ENCODE measurements at regions not wholly inside any gene's neighbourhood (a gene's known extent, or its start where the extent isn't known, plus 50 kb on each side); places are given as distances from the start of the nearest gene placed in this dataset.
"Not testable (repeated sequence)": the region's sequence is repeated elsewhere in the genome, so short reads cannot be mapped to it uniquely, and the experiment has no call there.

DNA sequence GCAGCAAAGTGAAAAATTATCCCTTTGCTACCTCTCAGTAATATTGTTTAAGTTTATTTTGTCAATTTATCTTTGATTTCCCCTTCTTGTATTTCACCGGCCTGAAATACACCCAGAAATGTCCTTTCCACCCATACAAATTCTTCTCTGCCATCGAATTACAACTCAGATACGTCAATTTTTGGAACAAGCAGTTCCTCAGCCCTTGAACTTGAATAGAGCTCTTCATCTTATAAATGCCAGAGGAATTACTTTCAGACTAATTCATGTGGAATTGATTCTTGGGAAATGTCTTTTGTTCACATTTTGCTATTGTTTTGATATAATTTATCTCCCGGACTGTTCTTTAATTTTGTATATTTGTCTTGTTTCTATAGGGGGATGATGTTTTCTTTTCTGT lies 1359.3 kb upstream of the MIR17HG start:
- no peak for ATAC-seq

DNA sequence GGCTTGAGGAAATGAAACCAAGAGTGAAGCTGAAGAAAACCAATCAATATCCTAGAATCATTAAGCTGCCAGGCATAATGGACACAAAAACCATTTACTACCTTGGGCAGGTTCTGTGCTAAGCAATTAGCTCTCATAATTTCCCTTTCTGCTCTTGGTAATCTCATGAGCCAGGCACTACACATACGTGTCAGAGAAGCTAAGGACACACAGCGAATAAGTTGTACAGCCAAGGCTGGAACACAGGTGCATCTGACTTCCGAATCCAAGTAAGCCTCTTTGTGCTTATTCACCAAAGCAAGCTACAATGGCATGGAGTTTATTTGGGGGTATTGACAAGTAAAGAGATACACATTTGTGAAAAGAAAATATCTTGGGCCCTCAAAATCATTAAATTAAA lies 1343.9 kb upstream of the MIR17HG start:
- DNase-seq (ENCODE audit: low spot score) (no peak), ATAC-seq (no peak)

More for the DNA sequence above, 1359.3 kb upstream of the MIR17HG start:
- no peak for DNase-seq (ENCODE audit: low spot score)

DNA sequence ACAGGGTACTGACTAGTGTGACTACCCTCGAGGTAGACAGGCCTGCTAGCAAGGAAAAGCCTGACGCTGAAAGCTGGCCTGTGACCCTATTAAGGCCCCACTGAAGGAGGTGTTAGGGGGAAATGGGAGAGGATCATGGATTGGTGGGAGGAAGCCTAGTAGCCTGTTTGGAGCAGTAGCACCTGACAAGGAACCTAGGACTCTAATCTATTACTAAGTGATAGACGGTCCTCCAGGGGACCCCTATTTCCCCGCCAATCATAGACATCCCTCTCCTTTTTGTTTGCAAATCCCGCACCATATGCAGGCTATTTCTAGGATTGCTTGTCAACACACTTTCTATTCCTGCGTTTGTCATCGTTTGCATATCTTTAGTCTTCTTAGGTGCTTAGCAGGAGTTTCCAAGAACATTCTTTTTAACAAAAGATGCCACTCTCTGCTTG lies 1338.8 kb upstream of the MIR17HG start:
- no peak for ATAC-seq
- DNase-seq (ENCODE audit: low spot score): no peak

DNA sequence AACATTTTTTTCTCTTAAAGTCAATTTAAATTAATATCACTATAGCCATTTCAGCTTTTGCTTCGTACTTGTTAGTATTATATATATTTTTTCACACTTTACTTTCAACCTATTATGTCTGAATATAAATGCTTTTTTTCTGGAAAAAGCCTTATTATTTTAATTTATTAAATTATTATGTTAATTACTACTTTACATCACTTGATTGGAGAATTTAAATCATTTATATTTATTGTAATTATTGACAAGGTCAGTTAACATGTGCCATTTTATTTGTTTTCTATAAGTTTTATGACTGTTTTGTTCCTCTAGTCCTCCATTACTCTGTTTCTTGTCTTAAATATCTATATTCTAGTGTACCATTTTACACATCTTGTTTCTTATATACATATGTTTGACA lies 1333.4 kb upstream of the MIR17HG start:
- no peak for ATAC-seq
- no peak for DNase-seq (ENCODE audit: low spot score)

DNA sequence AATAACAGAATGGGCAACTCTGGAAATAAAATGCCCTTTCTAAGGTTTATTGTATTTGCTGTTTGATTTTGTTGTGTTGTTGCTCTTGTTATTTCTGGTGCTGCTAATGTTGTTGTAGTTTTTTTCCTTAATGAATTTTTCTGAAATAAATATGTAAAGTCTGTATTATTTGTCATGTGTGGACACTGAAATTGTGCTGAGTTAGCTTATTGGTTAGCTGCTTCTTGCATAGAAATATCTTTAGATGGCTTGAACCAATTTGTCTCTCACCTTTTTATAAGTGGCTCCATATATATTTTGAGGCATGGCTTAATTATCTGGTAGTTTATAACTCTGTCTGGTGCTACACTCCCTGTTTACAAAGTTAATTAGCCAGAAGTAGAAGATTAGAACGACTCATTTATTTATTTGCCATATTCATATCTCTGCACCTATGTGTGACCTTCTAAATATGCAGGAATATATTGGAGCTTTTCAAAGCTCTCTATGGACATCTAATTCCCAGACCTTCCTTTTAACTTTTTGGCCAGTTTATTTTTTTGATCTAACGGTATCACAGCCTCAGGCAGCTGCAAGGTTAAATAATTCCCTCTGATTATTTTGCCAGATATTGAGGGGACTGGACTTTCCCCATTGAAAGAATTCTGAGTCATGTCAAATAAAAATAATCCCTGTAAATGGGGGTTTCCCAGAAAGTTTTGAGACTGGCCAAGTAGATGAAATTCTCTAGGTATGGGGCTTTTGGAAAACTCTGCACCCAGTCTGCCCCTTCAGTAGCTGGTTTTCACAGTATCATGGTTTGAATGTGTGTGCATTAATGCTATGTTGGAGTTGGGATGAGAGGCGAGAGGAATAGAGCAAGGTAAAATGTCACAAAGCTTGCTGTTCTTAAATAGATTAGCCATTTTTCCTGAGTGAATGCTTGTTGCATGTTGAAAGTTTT lies 1331.7 kb upstream of the MIR17HG start:
- ATAC-seq (no peak), DNase-seq (ENCODE audit: low spot score) (no peak)

DNA sequence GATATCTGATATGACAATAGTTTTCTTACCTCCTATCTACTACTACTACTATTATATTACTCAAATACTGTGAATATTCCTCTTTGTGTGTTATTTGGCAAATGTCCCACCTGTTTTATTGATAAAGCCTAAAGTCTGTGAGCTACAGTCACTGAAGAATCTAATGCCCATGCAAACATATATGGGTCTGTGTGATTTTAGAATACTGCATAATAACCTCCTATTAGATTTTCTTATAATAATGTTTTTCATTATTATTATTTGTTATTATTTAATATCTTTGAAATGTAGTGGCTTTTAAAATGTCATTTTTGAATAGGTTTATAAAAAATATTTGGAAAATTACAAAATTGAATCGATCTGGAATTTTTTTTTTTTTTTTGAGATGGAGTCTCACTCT lies 1330.8 kb upstream of the MIR17HG start:
- ATAC-seq (no peak), DNase-seq (ENCODE audit: low spot score) (no peak)

DNA sequence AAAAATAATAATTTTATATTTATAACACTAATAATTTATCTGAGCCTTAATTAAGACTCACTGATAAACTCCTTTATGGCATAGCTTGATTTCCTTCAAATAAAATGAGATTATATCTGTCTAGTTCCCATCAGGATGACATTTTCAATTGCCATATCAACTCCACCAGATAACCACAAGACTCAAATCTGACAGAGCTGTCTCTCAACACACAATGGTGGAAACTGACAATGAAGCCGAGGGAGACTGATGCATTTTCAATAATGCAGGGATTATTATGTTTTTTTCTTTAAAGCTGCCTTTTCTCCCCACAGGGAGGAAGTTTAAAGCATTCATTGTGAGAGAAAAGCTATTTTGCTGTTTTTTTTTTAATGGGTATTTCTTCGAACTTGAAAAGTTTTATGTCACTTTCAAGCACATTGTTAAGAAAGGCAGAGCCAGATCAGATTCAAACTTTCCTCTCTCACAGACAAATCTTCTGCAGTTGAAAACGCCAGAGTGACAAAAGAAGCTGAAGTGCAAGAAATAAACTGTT lies 1326.9 kb upstream of the MIR17HG start:
- DNase-seq (ENCODE audit: low spot score) (no peak), ATAC-seq (no peak)

DNA sequence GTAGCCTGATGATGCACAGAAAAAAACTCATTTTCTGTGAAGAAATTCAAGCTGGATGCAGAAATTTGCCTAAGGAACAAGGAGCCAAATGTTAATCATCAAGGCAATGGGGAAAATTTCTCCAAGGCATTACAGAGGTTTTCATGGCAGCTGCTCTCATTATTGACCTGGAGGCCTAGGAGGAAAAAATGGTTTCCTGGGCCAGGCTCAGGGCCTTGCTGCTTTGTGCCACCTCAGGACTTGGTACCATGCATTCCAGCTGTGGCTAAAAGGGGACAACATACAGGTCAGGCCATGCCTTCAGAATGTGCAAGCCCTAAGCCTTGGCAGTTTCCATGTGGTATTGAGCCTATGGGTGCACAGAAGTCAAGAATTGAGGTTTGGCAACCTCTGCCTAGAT lies 1320.1 kb upstream of the MIR17HG start:
- DNase-seq (ENCODE audit: low spot score) (no peak), ATAC-seq (no peak)

DNA sequence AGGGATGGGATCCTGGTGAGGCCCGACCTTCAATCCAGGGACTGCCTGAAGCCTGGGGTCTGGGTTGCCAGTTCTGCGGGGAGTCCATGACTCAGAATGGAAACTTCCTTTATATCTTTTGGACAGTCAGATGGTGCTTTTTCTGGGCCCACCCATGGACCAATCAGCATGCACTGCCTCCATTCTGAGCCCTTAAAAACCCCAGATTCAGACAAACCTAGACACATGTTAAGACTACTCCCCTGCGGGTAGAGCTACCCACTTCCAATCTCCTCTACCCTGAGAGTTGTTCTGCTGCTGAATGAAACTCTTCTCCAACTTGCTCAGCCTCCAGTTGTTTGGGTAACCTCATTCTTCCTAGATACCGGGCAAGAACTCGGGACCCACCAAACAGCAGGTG lies 1315.2 kb upstream of the MIR17HG start:
- no peak for DNase-seq (ENCODE audit: low spot score)
- ATAC-seq: no peak

DNA sequence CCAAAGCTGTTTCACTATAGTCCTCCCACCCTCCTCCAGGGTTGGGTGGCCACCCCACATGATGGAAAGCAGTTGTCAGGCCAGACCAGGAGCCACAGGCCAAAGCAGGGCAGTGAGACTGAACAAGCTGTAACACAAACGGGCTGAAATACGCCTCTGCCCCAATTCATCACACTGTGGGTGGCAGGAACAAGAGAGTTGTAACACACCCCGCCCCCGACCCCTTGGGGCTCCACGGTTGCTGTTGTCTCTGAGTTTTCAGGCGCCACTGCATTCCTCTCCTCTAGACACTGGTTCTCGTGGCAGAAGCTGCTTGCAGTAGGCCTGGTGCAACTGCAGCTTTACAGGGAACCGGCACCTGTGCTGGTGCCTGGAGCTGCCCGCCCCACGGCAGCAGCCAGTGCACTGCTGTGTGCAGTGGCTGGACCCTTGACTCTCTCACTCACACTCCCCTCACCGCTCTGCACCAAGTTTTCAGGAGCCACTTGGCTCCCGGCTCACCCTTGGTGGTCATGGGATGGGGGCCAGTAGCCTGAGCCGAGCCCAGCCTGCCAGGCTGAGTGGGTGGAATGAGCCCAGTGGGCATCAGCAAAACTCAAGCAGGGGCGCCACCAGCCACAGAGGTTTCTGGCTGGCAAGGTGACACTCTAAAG lies 1314.5 kb upstream of the MIR17HG start:
- ATAC-seq (no peak), DNase-seq (ENCODE audit: low spot score) (no peak)

DNA sequence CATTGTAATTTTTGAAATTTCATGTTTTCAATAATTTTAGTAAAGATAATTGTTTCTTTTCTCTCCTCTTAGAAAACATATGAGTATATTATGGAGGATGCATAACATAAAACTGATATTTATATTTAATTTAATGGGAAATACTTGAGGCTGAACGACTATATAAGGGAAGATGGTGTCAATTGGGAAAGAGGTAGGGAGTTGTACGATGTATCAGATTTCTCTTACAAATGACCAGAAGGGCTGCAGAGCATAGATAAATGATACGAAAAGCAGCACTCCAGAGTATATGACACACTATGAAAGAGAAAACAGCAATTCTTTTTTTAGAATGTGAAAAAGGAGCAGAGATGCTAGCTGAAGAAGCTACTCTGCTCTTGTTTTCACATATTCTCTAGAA lies 1308.0 kb upstream of the MIR17HG start:
- no peak for ATAC-seq
- no peak for DNase-seq (ENCODE audit: low spot score)

DNA sequence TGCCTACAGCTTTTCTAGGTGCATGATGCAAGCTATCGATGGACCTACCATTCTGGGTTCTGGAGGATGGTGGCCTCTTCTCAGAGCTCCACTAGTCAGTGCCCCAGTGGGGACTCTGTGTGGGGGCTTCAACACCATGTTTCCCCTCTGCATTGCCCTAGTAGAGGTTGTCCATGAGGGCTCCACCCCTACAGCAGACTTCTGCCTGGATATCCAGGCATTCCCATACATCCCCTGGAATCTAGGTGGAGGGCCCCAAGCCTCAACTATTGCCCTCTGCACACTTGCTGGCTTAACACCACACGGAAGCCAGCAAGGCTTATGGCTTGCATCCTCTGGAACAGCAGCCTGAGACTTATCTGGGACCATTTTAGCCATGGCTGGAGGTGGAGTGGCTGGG lies 1299.9 kb upstream of the MIR17HG start:
- no peak for ATAC-seq
- DNase-seq (ENCODE audit: low spot score): no peak

DNA sequence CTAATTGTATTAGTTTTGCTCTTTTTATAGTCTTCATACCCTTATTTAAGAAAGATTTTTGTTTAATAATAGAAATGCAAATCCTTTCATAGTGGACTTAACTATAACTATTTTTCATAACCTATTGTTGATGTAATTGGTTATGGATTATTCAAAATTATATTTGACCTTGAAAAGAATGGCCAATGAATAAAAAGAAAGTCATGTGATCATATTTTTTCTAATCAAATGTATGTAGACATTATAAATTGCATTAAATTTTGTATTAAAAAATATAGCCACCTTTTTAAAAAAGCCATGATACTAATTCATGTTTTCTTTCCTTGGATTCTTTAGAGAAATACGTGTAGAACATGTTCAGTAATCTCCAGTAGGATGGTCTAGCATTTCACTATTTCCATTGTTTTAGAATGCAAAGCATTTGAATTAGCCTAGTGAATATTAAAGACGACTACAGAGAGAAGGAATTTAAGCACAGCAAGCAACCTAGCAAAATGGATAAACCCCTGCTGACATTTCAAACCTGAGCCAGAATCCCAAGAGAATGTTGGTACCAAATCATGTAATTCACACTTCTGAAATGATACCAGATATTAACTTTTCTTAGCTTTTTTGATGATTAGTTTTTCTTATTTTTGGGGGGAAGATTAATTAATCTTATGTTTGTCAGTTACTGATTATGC lies 1297.4 kb upstream of the MIR17HG start:
- ATAC-seq (no peak), DNase-seq (ENCODE audit: low spot score) (no peak)

DNA sequence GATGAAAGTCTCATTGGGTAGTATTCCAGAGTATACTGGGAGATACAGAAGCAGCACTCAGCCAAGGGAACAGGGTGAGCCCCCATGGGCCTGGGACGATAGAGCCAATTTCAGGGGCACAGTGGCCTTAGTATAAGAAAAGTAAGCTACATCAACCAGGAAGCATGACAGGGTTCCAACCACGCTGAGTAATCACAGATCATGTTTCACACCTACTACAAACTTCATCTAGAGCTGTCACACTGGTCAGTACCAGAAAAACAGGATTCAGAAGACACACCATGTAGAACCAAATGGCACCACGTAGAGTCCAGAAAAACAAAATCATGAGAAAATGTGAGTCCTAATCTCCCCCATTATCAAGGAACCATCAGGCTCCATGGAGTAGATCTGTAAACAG lies 1292.4 kb upstream of the MIR17HG start:
- DNase-seq (ENCODE audit: low spot score): no peak

DNA sequence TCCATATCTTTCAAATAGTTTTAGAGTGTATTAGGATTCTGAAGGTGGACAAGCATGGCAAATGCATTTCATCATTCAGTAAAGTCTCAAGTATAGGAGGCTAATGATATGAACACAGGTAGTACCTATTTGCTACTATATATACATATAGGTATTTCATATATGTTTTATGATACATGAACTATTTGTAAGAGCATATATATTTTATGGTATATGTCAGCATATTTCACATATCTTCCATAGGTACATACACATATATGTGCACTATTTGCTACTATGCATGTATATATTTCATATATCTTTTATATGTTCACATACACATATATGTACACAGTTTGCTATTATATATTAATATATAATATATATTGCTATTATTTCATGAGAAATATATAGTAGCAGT lies 1291.7 kb upstream of the MIR17HG start:
- no peak for DNase-seq (ENCODE audit: low spot score)
- ATAC-seq: no peak

More for the DNA sequence above, 1292.4 kb upstream of the MIR17HG start:
- ATAC-seq: no peak

DNA sequence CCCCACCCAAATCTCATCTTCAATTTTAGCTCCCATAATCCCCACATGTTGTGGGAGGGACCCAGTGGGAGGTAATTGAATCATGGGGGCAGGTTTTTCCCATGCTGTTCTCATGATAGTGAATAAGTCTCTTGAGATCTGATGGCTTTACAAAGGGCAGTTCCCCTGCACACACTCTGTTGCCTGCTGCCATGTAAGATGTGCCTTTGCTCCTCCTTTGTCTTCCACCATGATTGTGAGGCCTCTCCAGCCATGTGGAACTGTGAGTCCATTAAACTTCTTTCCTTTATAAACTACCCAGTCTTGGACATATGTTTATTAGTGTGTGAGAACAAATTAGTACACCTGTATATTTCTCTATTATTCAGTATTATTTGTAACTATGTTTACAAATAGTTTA lies 1283.3 kb upstream of the MIR17HG start:
- not testable (repeated sequence) for ATAC-seq; DNase-seq (ENCODE audit: low spot score)

DNA sequence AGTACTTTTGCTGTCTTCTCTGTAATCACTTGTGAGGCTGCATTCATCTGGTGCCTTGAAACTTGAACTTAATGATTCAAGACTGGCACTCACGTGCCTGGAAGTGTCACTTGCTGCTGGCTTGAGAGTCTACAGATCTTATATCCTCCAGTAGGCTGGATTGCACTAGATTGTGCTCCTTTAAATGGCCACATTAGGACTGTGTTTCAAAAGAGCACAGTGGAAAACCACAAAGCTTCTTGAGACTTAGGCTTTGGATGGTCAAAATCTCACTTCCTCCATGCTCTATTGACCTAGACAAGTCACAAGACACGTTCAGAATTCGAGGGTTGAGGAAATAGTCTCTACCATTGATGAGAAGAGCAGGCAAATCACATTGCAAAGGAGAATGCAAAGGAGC lies 1278.8 kb upstream of the MIR17HG start:
- ATAC-seq (no peak), DNase-seq (ENCODE audit: low spot score) (no peak)

DNA sequence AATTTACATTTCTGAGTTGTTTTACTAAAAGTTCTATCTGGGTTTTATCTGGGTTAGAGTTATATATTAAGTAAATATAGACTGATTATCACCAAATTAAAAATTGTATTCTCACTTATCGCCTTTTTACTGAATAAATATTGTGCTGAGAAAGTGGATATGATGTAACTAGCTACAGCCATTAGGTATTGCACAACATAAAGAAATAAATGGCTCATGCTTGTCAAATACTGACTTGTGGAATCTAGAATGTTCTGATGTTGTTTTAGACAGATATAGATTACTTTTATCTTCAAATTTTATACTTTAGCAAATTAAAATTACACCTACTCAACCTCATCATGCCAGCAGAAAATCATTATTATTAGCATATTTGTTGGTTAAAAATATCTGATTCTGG lies 1277.1 kb upstream of the MIR17HG start:
- no peak for DNase-seq (ENCODE audit: low spot score)
- ATAC-seq: no peak

DNA sequence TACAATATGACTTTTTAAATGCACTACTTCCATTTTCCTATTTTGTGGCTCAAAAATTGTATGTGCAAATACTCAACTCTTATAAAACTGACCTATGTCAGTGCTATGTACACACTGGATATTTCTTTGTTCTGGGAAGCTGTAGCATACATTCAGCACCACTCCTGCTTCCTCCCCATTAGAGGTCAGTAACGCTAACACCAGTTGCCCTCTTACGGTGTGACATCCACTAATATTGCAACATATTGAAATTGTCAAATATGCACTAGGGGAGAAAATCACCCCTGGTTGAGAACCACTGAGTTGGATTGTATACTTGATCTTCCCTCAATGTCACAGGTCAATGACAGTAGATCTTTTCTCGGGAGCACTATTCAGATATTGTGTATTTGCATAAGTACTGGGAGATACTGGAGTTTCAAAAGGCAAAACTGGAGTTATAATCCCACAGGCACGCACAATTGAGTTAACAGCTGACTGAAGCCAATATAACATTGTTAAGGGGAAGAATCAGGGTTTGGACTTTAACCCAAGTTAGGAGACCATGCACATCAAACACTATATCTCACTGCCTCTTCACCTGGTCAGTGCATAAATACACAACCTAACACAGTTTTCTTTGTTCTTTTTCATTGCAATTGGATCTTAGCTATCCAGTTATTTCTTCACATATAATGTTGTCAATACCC lies 1276.5 kb upstream of the MIR17HG start:
- ATAC-seq (no peak), DNase-seq (ENCODE audit: low spot score) (no peak)

DNA sequence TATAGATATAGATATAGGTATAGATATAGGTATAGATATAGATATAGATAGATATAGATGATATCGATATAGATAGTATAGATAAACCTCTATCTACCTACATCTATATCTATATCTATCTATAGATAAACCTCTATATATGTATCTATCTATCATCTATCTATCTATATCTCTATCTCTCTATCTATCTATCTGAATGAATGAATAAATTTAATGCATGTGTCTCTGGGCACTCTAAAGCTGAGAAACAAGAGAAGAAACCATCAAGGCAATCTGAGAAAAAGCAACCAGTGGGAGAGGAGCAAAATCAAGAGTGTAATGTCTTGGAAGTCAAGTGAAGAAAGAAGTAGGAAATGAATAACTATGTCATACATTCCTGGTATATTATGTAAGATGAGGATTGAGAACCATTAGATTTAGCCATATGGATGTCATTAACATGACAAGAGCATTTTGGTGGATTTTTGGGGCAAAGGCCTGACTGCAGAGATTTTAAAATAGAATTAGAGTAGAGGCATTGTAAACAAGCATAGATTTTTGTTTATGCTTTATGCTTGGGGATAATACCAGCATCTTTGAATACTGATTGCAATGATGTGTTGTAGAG lies 1262.7 kb upstream of the MIR17HG start:
- ATAC-seq: no peak

More for the DNA sequence above, 1262.7 kb upstream of the MIR17HG start:
- no peak for DNase-seq (ENCODE audit: low spot score)

All from left lobe of liver (tissue), 2 donors.